NCI-H1436 (cell line): ENCODE measurements at regions not wholly inside any gene's neighbourhood (a gene's known extent, or its start where the extent isn't known, plus 50 kb on each side); places are given as distances from the start of the nearest gene placed in this dataset.

Source experiments
- DNase-seq: peaks from one replicate; lab custom pipeline; 2025; lab: John Stamatoyannopoulos, UW

DNA sequence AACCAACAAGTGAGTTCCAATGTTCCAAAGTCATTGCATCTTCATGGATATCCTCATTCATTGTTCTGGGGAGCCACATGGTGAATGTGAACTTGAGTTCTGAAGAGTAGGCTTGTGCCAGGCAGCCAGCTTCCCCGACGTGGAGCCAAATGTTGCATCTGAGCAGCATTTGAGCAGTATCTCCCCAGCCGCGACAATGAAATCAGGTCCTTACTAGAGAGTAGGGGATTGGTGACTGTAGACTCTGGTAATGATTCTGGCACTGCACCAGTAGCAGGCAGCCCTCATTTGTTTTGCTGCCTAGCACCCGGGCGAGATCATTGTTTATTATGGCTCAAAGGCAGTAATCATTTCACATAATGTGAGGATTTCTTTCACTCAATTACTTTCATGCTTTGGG, 451.4 kb upstream of the C9orf72 start:
- DNase-seq, result peak; percentile 73

DNA sequence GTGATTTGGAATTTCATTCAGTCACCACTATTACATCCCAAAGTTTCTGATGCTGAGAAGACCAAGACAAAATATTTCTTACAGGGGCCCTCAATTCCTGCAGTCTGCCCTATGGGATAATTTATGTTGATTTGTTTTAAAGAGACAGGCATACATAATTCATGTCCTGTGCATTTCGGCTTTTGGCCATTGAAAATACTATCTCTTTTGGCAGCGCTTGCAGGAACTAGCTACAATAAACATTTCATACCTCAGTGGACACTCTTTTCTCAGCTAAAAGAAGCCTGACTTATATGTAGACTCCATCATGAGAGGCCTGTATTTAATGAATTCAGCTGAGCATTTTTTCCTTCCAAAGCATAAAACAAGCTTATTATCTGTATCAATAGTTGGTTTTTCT, 451.9 kb upstream of the C9orf72 start:
- DNase-seq, result no peak

DNA sequence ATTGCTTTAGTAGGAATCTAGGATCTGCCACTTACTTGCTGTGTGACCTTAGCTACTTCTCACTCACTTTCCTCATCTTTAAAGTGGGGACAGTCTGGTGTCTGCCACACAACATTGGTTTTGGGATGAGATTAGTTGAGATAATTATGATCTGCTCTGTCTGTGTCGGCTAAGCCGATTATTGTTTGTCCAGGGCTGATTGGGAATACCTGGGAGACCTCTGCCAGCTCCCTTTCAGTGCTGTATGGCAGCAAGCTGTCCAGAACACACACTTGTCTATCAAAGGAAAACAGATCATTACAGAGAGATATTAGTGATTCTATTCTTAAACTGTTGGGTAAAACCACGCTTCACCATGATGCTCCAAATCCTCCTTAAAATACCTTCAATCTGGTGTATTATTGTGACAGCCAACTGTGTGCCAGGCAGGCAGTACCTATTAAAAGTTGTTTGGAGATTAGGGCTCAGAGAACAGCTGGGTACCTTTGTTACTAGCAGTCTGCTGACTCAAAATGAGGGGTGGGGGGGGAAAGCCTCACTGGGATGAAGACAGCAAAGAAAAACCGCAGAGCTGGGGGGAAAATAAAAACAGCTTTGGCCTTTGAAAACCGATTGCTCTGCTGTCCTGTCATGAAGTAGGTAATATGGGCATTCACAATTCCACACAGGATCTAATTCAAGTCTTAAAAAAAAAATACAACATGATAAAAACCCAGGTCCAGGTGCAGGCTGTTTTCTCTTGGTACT, 458.4 kb upstream of the C9orf72 start:
- DNase-seq, result no peak

DNA sequence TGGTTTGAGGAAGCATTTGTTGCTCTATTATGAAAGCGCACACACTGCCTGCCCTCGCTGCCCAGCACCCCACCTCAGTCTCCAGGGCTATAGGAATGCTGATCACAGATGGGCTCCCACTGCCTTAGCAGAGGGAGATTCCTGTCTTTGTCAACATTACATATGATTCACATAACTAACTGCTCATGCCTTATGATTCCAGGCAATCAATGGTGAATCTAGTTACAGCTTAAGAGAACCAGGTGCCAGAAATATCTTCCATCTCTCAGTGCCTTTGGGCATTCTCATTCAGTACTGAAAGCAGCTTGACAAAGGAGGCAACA, 458.9 kb upstream of the C9orf72 start:
- no peak for DNase-seq

DNA sequence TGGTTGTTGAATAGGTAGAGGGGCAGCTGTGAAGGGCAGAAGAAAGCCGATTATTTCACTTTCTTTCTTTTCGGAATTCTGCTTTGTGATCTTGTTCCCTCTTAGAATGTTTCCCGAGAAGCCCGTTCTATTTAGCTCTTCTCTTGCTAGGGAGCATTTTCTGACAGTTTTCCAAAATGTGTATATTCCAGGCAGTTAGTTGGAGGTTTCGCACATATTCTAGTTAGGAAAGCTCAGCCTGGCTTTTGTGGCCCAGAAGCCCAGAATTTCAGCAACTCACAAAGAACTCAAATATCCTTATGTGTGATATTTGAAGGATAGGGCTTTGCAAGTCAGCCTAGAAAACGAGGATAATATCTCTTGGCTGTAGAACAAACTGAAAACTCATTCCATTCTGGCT, 461.0 kb upstream of the C9orf72 start:
- DNase-seq, result no peak

DNA sequence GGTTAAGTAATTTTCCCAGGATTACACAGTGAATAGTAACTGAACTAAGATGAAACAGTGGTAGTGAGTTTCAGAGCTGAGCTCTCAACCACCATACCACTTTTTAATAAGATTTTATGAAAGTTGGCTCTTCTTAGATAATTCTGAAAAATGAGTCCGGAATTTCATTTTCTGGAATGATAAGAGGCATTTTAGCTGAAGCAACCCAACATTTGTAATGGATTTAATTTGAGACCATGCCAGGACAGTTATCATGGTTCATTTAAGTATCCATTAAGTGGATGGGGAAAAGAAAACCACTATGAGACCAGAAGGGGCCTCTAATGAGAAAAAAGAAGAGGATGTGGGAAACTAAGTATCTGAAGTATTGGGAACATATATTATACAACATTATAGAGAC, 464.7 kb upstream of the C9orf72 start:
- DNase-seq, result no peak

DNA sequence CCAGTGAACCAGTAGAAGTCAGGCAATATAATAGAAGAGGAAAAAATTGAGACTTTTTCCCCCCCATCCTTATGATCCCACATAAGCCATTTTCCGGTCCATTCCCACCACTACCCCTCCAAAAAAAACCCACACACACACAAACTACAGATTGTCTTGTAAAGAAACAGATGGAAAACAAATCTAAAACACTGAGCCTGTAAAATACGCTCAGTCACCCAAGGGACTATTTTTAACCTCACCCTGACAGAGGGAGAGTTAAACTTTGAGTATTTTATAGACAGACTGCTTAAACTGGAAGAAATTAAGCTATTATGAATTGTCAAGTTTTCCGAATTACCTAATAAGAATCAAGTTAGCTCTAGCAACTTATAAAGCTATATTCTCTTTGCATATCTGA, 471.8 kb upstream of the C9orf72 start:
- no peak for DNase-seq

DNA sequence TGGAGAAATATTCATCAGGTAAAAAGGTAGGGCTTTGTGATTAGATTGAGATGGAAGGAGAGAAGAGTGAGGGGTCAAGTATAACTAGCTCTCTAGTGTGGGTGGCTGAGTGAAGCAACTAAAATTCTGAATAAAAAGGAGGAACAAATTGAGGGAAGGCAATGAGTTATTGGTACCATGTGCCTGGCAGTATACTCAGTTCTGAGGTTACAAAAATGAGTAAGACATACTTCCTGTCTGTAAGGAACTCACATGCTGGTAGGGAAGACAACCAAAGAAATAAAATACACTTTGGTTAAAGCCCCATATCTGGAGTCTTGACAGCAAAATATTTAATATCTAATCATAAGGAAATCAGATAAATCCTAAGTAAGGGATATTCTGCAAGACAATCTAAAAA, 476.8 kb upstream of the C9orf72 start:
- no peak for DNase-seq

DNA sequence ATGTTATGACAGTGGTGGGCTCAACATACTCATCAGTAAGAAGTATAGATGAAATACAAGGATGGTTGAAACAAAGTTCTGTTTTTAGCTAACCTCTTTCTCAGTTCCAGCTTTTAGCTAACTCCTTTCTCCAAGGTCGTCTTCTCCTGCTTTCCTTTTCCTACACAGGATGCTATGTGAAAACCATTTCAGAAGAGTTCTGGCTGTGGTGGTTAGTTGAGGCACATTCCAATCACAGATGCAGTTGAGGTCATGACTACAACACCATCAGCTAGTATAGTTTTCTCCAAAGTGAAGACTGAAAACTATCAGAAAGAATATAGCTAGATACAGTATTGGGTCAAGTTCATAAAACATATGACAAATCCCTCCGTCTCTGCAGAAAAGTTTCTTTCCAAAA, 477.7 kb upstream of the C9orf72 start:
- no peak for DNase-seq

DNA sequence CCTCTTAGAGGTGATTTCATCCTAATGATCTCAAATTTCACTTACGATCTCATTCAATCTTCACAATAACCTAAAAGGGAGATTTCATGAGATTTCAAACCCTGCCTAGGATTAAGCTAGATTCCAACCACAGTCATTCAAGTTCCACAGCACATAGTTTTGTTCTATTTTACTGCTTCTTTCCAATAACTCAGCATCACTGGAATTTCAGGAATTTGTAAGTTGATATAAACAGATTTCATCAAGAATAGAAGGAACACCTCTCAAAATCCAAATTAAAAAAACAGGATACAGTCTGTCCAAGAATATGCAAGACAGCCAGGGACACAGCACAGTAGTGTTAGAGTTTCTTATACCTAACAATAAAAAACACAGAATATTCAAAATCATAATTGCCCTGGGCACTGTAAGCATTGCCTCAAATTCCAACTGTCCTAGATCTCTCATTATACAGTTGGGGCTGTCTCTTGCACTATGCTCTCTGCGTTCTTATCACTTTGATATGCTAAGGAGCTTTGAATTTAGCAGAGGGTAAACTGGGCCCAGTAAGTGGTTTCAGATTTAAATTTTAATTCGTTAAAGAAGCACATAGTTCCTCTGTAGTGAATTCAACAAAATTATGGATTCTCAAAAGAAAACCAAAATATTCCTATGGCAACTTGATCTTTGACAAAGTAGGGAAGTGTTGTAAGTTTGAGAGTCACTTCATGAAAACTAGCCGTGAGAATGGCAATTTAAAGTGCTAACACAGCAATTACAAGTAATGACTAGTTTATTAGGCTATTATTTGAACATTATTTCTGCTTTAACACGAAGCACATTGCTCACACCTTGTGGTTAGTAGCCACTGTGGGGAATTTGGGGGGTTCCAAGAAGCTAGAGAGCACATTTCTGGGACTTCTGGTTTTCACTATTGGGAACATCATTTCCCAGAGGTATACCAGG, 478.6 kb upstream of the C9orf72 start:
- no peak for DNase-seq

DNA sequence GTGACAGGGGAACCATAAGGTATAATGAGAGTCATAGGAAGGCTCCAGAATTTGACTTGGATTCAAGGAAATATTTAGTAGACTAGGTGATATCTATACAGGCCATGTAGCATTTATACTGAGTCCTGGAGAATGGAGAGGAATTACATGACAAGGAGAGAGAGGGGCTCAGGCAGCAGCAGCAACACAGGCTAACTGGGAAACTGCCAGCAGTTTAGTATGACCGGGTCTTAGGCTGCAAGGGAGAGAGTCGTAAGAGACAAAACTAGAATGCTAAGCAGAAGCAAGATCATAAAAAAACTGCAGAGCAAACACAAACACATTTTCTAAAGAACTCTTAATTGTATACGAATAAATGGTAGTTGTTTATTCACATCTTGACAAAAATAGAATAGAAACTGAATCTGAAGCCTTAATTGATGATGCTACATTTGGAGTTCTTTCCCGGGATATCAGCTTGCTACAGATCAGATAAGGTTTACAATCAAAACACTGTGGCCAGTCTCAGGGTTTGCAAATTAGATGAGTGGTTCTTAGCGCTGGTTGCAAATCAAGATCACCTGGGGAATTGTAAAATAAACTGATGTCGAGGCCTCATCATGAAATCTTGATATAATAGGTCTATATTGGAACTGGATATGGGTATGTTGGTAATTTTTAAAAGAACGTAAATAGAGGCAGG, 480.0 kb upstream of the C9orf72 start:
- DNase-seq, result peak; percentile 10

DNA sequence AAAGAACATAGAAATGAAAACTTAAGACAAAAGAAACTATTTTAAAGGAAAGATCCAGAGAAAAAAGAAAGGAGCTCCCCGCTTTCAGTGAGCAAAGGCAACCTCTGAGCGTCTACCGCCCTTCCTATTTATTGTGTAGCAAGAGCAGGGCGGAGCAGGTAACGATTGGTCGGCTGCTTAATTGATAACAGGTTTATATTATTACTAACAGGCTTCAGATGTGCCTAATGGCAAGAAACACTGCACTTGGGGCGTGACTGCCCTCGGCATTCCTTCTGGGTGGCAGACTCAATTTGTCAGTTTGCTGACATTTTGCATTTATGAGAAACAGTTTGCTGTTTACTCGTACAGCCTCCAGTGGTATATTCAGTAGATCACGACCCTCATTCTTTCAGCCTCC, 482.7 kb upstream of the C9orf72 start:
- DNase-seq, result no peak

DNA sequence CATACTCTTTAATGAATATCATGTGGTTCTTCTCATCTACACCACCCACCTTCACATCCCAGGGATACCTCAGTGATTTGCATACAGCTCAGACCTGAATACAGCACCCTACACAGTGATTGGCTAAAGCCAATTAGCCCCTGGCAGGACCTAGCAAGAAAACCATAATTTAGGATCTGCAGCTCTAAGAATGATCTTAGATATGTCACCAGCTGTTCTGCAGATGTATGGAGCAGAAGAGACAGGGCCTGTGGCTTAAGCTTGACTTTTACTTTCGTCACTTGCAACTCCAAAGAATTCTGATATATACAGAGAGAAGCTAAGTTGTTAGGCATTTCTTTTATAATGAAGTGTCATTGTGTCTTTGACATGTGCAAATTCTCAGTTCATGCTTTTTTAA, 483.2 kb upstream of the C9orf72 start:
- no peak for DNase-seq

DNA sequence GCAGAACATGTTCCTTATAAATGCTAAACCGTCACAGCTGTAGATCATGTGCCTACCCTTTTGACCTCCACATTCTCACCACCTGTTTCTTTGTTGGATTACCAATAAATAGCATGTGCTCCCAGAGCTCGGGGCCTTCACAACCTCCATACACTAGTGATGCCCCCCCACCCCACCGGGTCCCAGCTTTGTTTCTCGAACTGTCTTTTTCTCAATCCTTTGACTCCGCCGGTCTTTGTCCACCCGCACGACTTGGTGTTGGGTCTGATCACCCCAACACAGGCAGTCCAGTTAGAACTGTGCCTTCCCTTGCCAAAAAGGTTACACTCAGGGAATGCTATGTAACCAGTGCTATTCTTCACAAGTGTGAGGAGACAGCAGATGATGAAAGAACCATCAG, 485.9 kb upstream of the C9orf72 start:
- DNase-seq, result no peak

DNA sequence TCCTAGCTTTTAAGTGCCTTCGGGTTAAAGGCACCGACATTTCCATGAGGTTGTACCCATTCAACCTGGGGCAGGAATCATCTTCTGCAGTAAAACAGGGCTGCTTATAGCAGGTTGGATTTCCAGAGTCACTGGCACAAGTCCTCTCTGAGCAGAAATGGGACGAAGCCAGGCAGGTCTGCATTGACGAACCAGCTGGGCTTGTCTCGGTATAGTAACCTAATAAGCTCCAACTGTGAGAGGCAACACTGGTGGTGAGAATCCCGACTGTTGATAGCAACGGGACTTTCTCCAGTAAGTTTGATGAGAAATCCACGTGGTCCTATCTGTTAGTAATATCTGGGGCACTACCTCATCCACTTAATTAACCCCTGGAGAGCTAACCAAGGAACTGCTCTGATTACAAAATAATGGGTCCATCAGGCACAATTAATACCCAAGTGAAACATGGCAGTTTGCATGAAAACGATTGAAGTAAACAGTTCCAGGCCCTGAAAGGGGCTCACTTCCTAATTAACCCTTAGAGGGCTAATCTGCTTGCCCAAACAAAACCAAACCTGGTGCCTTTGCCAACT, 491.0 kb upstream of the C9orf72 start:
- DNase-seq, result no peak

DNA sequence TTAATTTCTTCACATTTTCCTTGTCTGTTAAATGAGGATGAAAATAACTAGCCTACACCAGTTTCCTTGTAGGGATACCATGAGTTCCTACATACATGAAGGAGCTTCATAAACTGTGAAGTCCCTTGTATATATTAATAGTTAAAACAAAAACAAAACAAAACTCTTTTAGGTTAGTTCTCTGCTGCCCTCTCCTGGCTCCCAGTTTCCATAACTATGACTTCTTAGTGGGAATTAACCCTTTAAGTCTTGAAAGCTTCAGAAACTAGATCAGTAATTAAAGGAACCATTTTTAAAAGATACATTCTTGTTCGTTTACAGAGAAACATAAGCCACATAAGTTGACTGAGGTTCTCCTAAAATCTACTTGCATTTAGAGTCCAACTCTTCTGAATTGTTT, 500.0 kb upstream of the C9orf72 start:
- DNase-seq, result peak; percentile 33

DNA sequence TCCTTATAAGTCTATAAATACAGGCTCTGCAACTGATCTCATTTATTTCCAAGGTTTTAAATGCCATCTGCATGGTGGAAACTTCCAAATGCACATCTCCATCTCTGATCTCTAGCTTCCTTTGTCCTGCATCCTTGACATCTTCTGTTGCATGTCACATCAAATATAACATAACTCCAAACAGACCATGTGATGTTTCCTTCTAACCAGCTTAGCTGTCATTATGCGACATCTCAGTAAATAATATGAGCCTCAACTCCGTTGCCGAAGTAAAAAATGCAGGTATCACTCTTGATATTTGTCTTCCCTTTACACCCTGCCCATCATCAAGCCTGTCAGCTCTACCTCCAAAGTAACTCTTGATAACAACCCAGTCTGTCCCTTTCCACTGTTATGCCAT, 506.4 kb upstream of the C9orf72 start:
- DNase-seq, result no peak

DNA sequence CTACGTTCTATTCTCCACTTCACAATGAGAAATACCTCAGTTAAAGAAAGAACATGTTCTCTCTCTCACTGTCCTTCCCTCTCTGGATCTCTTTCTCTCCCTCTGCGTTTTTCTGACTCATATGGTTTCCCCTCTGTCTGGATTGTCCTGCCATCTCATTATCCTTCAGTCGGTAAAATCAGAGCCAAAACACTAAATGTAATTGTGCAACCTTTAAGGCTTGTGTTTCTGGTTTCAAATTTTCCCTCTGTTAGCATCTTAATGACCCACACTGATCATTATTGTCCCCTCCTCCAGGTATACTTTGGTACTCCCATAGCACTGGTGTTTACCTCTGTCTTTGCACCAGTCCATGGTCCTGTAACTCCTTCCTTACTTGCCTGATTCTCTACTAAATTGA, 509.4 kb upstream of the C9orf72 start:
- DNase-seq, result no peak

DNA sequence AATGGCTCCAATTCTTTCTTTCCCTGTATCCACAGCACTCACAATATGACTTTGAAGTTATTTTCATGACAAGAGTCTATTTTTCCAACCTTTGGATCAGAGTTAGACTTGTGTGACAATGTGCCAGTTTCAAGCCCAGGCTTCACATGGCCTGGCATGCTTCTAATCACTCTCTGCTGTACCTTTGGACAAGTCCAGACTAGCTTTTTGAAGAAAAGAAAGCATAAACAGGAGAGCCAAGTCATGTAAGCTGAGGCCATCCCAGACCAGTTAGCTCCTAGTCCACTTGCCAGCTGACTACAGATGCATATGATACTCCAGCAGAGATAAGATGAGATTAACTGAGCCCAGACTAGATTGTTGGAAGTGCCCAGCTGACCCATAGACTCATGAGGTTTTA, 513.6 kb upstream of the C9orf72 start:
- DNase-seq, result no peak

DNA sequence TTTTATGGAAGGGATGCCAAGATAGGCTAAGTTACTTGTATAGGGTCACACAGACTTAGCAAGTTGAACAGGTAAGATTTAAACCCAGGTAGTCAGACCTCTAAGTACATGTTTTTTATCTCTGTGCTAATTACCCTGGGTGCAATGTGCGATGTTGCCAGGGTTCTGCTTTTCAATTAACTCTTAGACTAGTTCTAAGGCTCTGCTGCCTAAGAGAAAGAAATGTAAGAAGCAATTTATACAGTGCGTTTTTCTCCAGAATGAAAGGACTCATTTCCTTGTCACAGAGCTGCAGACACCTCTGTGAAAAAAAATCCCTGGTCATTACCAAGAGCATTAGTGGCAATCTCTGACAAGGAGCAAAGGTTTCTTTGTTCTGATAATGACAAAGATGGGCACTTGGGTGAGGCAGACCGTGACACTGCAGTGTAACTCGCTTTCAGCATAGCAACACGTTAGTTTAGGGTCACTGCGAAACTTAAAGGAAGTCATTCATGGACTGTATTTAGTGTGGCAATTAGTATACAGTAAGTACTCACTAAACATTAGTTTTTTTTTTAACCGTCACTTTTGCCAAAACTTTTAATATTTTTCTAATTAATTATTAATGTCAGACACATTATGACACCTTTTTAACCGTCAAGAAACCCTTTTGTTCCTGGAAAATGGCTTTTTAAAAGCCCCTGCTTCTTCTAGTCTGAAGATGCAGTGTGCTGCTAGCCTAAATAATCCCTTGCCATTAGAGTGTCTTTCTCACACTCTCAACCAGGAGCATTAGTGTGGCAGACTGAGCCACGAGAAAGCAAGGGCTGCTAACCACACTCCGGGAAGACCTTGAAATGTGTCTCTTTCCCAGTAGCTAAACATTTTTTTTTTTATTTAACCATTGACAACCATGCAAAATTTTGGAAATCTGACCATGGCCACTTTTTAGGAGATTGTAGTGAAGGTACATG, 520.0 kb upstream of the C9orf72 start:
- DNase-seq, result peak; percentile 67

DNA sequence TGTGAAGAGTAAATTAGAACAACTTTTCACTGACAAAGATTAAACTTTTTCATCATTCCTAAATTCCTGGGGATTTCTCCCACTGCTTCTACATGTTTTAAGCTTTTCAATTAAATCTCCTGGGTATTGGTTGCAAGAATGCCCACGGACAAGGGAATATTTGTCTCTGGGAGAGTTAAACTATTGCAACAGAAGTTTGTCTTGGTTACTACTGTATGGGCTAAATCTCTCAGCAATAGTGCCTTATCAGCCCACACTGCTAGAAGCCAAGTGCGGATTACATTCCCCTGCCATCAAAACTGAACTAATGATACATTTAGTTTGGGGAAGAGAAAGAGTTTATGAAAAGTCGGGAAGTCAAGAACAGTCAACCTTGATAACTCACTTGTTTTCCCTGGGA, 528.2 kb upstream of the C9orf72 start:
- no peak for DNase-seq
